ENCODE measurements at regions not wholly inside any gene's neighbourhood (a gene's known extent, or its start where the extent isn't known, plus 50 kb on each side); places are given as distances from the start of the nearest gene placed in this dataset.

GRCh38 chr3:87132801-87133200 is 94.3 kb upstream of the CHMP2B start (continued):
- no peak for TF ChIP-seq E2F4 (CRISPR knock-in tag; IDR thresholded peaks at IDR 0.05; ENCODE audit: borderline replicate concordance, low read depth)
- TF ChIP-seq ZNF263 (CRISPR knock-in tag; IDR thresholded peaks at IDR 0.05; ENCODE audit: low read depth) = no peak
- TF ChIP-seq ATF2 (CRISPR knock-in tag; IDR thresholded peaks at IDR 0.05; ENCODE audit: borderline replicate concordance, low read depth) = no peak
- TF ChIP-seq RELA (CRISPR knock-in tag; IDR thresholded peaks at IDR 0.05; ENCODE audit: borderline replicate concordance) = no peak

GRCh38 chr3:87128006-87128405 is 99.1 kb upstream of the CHMP2B start:
- TF ChIP-seq ARID4B (CRISPR knock-in tag; IDR thresholded peaks at IDR 0.05; ENCODE audit: borderline replicate concordance) (no peak), ESRRA (CRISPR knock-in tag; IDR thresholded peaks at IDR 0.05; ENCODE audit: borderline replicate concordance) (no peak), ATF2 (CRISPR knock-in tag; IDR thresholded peaks at IDR 0.05; ENCODE audit: borderline replicate concordance, low read depth) (no peak), FOXJ3 (CRISPR knock-in tag; IDR thresholded peaks at IDR 0.05; ENCODE audit: borderline replicate concordance) (no peak), MYBL2 (CRISPR knock-in tag; IDR thresholded peaks at IDR 0.05) (no peak), IRF2 (CRISPR knock-in tag; IDR thresholded peaks at IDR 0.05; ENCODE audit: borderline replicate concordance, low read depth) (no peak)
- CTCF ChIA-PET = no interaction called here
- no peak for ATAC-seq

GRCh38 chr3:87127281-87127680 is 99.8 kb upstream of the CHMP2B start:
- ATAC-seq (no peak), DNase-seq (ENCODE audit: low spot score) (no peak)
- CTCF ChIA-PET = no interaction called here
- POLR2A ChIA-PET = no interaction called here
- Mint-ChIP-seq H3K36me3 (no peaks in the 10 kb centered on the region), H3K27ac (no peak overlapping the region), H3K4me3 (no peak overlapping the region), H3K27me3 (ENCODE audit: low read depth) (no peaks in the 10 kb centered on the region), H3K4me1 (no peaks in the 10 kb centered on the region), H3K9me3 (no peaks in the 10 kb centered on the region)
- TF ChIP-seq SP1 (CRISPR knock-in tag; conservative IDR thresholded peaks at IDR 0.05) (no peak), E2F1 (CRISPR knock-in tag; IDR thresholded peaks at IDR 0.05) (no peak)

More at GRCh38 chr3:87128006-87128405, 99.1 kb upstream of the CHMP2B start:
- H3K27me3 Mint-ChIP-seq (ENCODE audit: low read depth) = no peaks in the 10 kb centered on the region
- POLR2A ChIA-PET = no interaction called here
- H3K4me3 Mint-ChIP-seq = no peak overlapping the region
- no peaks in the 10 kb centered on the region for H3K4me1 Mint-ChIP-seq
- H3K9me3 Mint-ChIP-seq = no peaks in the 10 kb centered on the region
- DNase-seq (ENCODE audit: low spot score) = no peak
- H3K27ac Mint-ChIP-seq = no peak overlapping the region
- H3K36me3 Mint-ChIP-seq = no peaks in the 10 kb centered on the region
